ENCODE measurements at regions not wholly inside any gene's neighbourhood (a gene's known extent, or its start where the extent isn't known, plus 50 kb on each side); places are given as distances from the start of the nearest gene placed in this dataset.
A peak's percentile ranks its signal among the peaks of the same experiment; 100 is the strongest.

- ChIA-PET CTCF (interaction anchor here (1.1 to 1.5 kb wide), 2 partner anchors 14 to 17 kb away, joined by 4 to 5 read pairs; no protein-coding TSS in a partner anchor), POLR2A (interaction anchor here (0.7 kb wide), 1 partner anchor 75 kb away, joined by 3 read pairs; no protein-coding TSS in a partner anchor)
- Mint-ChIP-seq H3K9me3 (no peaks in the 10 kb centered on the region), H3K36me3 (no peaks in the 10 kb centered on the region), H3K4me3 (no peak overlapping the region), H3K4me1 (peaks cover 11% of the 10 kb centered on the region), H3K27me3 (ENCODE audit: low read depth) (peaks cover 24% of the 10 kb centered on the region), H3K27ac (no peak overlapping the region)
- ATAC-seq (no peak), DNase-seq (ENCODE audit: low spot score) (no peak)
- TF ChIP-seq ZNF263 (CRISPR knock-in tag; IDR thresholded peaks at IDR 0.05; ENCODE audit: low read depth) (no peak), FOXJ3 (CRISPR knock-in tag; IDR thresholded peaks at IDR 0.05; ENCODE audit: borderline replicate concordance) (no peak), SP1 (CRISPR knock-in tag; conservative IDR thresholded peaks at IDR 0.05) (no peak)
These were observed 49.9 kb upstream of the CAPRIN1 start for GRCh38 chr11:34001557-34002064.

- Mint-ChIP-seq H3K27me3 (ENCODE audit: low read depth) (peaks cover 30% of the 10 kb centered on the region), H3K4me1 (peaks cover 11% of the 10 kb centered on the region), H3K4me3 (no peak overlapping the region), H3K9me3 (no peaks in the 10 kb centered on the region), H3K36me3 (no peaks in the 10 kb centered on the region), H3K27ac (no peak overlapping the region)
- CTCF ChIA-PET = interaction anchor here (0.8 kb wide), 1 partner anchor 17 kb away, joined by 3 read pairs; no protein-coding TSS in a partner anchor
- TF ChIP-seq ZNF121 (CRISPR knock-in tag; IDR thresholded peaks at IDR 0.05) (no peak), ZNF423 (CRISPR knock-in tag; IDR thresholded peaks at IDR 0.05) (no peak)
- no peak for DNase-seq (ENCODE audit: low spot score)
- POLR2A ChIA-PET = no interaction called here
- no peak for ATAC-seq
These were observed 52.1 kb upstream of the CAPRIN1 start for GRCh38 chr11:33999393-33999792.

GRCh38 chr11:33997584-33998251 lies 53.8 kb upstream of the CAPRIN1 start:
- Mint-ChIP-seq H3K4me1 (peaks cover 11% of the 10 kb centered on the region), H3K27ac (no peak overlapping the region), H3K4me3 (peak overlapping the region; percentile 39), H3K27me3 (ENCODE audit: low read depth) (peaks cover 30% of the 10 kb centered on the region), H3K9me3 (no peaks in the 10 kb centered on the region), H3K36me3 (no peaks in the 10 kb centered on the region)
- ChIA-PET CTCF (interaction anchor here (0.6 to 3.2 kb wide), 18 partner anchors 10 to 297 kb away, joined by 3 to 45 read pairs (median 4); partner anchors contain the start of genes C11orf91 and CAPRIN1), POLR2A (no interaction called here)
- no peak for TF ChIP-seq CREB1 (CRISPR knock-in tag; IDR thresholded peaks at IDR 0.05)
- TF ChIP-seq CDX4 (CRISPR knock-in tag; IDR thresholded peaks at IDR 0.05; ENCODE audit: borderline replicate concordance) = no peak
- no peak for DNase-seq (ENCODE audit: low spot score)
- no peak for ATAC-seq

GRCh38 chr11:33996498-33997454 lies 54.8 kb upstream of the CAPRIN1 start:
- H3K27me3 Mint-ChIP-seq (ENCODE audit: low read depth) = peaks cover 30% of the 10 kb centered on the region
- DNase-seq (ENCODE audit: low spot score) (peak; percentile 80), ATAC-seq (peak; percentile 99)
- TF ChIP-seq ZSCAN18 (CRISPR knock-in tag; IDR thresholded peaks at IDR 0.05) (no peak), CTCF (IDR thresholded peaks at IDR 0.05) (peak; percentile 36), FOXK1 (CRISPR knock-in tag; IDR thresholded peaks at IDR 0.05) (0 out of 2 replicates have a peak, but pooled peaks have one; percentile 26), GABPB1 (CRISPR knock-in tag; IDR thresholded peaks at IDR 0.05) (no peak)
- H3K27ac Mint-ChIP-seq = no peak overlapping the region
- peaks cover 11% of the 10 kb centered on the region for H3K4me1 Mint-ChIP-seq
- ChIA-PET POLR2A (no interaction called here), CTCF (interaction anchor here (0.6 to 3.2 kb wide), 28 partner anchors 9 to 368 kb away, joined by 3 to 45 read pairs (median 3); partner anchors contain the start of genes C11orf91, CAPRIN1 and NAT10)
- H3K4me3 Mint-ChIP-seq = peak overlapping the region; percentile 39
- no peaks in the 10 kb centered on the region for H3K36me3 Mint-ChIP-seq
- H3K9me3 Mint-ChIP-seq = peaks cover 6% of the 10 kb centered on the region; the same call in 1 of the 2 replicates

Data from WTC11 (cell line).